OCI-LY1 (cell line): ENCODE measurements at regions not wholly inside any gene's neighbourhood (a gene's known extent, or its start where the extent isn't known, plus 50 kb on each side); places are given as distances from the start of the nearest gene placed in this dataset.

ENCODE experiments used
- CTCF ChIP-seq: fragments of 200-600 bp; sonication (generic), shearing (Covaris generic); IDR thresholded peaks from 2 replicates; pipeline ENCODE4 v1.5.1; 2017; ENCODE audit warnings: mild to moderate bottlenecking, antibody characterized with exemption, low read length, moderate library complexity, mixed read lengths
- EZH2 ChIP-seq: fragments of 200-600 bp; sonication (generic), shearing (Covaris generic); IDR thresholded peaks from 2 replicates; pipeline ENCODE4 v1.8.0; 2017; ENCODE audit warnings: borderline replicate concordance, mixed run types, mild to moderate bottlenecking, antibody characterized with exemption, low read length, moderate library complexity, mixed read lengths

DNA sequence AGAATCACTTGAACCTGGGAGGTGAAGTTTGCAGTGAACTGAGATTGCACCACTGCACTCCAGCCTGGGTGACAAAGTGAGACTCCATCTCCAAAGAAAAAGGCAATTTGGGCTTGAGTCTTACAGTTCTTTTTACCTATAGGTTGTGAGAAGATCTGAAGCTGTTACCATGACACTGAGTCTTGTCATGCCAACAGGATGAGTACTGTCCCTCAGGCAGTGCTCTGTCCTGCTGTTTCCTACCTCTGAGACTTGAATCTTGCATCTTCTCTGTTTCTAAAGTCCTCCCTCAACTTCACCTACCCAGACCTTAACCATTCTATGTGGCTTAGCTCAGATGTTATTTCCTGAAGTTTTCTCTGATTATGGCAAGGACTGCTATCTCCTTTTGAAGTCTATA lies 400.8 kb upstream of the PRICKLE1 start:
- TF ChIP-seq EZH2 (no peak), CTCF (no peak)
